PC-9 (cell line): ENCODE measurements at regions not wholly inside any gene's neighbourhood (a gene's known extent, or its start where the extent isn't known, plus 50 kb on each side); places are given as distances from the start of the nearest gene placed in this dataset.

Experiments
- BruUV-seq: library from RNA; stranded (reverse); fragments of 400-500 nt; replicated peaks from 2 replicates; lab custom pipeline; 2021; lab: Mats Ljungman, UMichigan
- CTCF ChIA-PET: fragments of 300-600 bp; sonication (Branson Sonifier 250); formaldehyde crosslinking; loops from one replicate; lab custom pipeline; 2022; ENCODE audit warnings: antibody characterized with exemption; lab: Charles Lee
- POLR2A ChIA-PET: fragments of 300-600 bp; sonication (Branson Sonifier 250); formaldehyde crosslinking; loops from one replicate; lab custom pipeline; 2022; ENCODE audit warnings: antibody characterized with exemption; ENCODE audit not compliant: unreplicated experiment; lab: Charles Lee
- DNase-seq, 2 experiments: peaks; one replicate each; pipeline versions ENCODE4 v3.0.0 to v3.0.0-alpha.2; 2015 to 2022; ENCODE audit warnings: mixed read lengths in 1 of 2
- H2AFZ ChIP-seq: fragments of 200-600 bp; sonication (generic); 2 replicates; pipeline ENCODE4 v1.8.1; 2017; ENCODE audit warnings: antibody characterized with exemption
- H3F3A ChIP-seq: fragments of 200-600 bp; sonication (generic); 2 replicates; pipeline ENCODE4 v1.8.1; 2017; ENCODE audit warnings: antibody characterized with exemption, mild to moderate bottlenecking, low read depth; ENCODE audit not compliant: insufficient read depth
- H3K27ac ChIP-seq: fragments of 200-600 bp; sonication (generic); 2 replicates; pipeline ENCODE4 v1.6.1; 2016; ENCODE audit warnings: mixed run types
- H3K27me3 ChIP-seq: fragments of 200-600 bp; sonication (generic); 2 replicates; pipeline ENCODE4 v1.6.1; 2016; ENCODE audit warnings: low read depth, mixed run types; ENCODE audit not compliant: insufficient read depth
- H3K36me3 ChIP-seq: fragments of 200-600 bp; sonication (generic); 2 replicates; pipeline ENCODE4 v1.6.1; 2016; ENCODE audit warnings: low read depth, mixed run types
- H3K4me1 ChIP-seq: fragments of 200-600 bp; sonication (generic); replicated peaks from 2 replicates; pipeline ENCODE4 v1.6.1; 2016; ENCODE audit warnings: mixed run types; ENCODE audit not compliant: insufficient read depth
- H3K4me2 ChIP-seq: fragments of 200-600 bp; sonication (generic); 2 replicates; pipeline ENCODE4 v1.6.1; 2017; ENCODE audit warnings: mixed run types
- H3K4me3 ChIP-seq: fragments of 200-600 bp; sonication (generic); 2 replicates; pipeline ENCODE4 v1.6.1; 2016; ENCODE audit warnings: mixed run types
- H3K79me2 ChIP-seq: fragments of 200-600 bp; sonication (generic); 2 replicates; pipeline ENCODE4 v1.6.1; 2017; ENCODE audit warnings: low read depth, mixed run types
- H3K9me2 ChIP-seq: fragments of 200-600 bp; sonication (generic); 2 replicates; pipeline ENCODE4 v1.8.1; 2017; ENCODE audit warnings: mild to moderate bottlenecking; ENCODE audit not compliant: insufficient read depth
- H3K9me3 ChIP-seq: fragments of 200-600 bp; sonication (generic); 2 replicates; pipeline ENCODE4 v1.8.1; 2016; ENCODE audit warnings: low read depth; ENCODE audit not compliant: insufficient read depth
- H4K20me1 ChIP-seq: fragments of 200-600 bp; sonication (generic); 2 replicates; pipeline ENCODE4 v1.8.1; 2017; ENCODE audit not compliant: insufficient read depth
- CTCF ChIP-seq: fragments of 200-600 bp; sonication (generic); conservative IDR thresholded peaks from 2 replicates; pipeline ENCODE4 v1.6.1; 2017; ENCODE audit warnings: mixed run types, antibody characterized with exemption, mild to moderate bottlenecking, moderate library complexity
- EZH2 ChIP-seq: fragments of 200-600 bp; sonication (generic); IDR thresholded peaks from 2 replicates; pipeline ENCODE4 v1.8.0; 2017; ENCODE audit warnings: antibody characterized with exemption, low read depth
- intact Hi-C: fragments of 100-400 bp; cut with micrococcal nuclease; formaldehyde crosslinking; loops from one replicate; pipeline ENCODE4 v1.10.0; 2022; ENCODE audit not compliant: unreplicated experiment

GRCh38 chr5:28254846-28255245 lies 1216.5 kb upstream of the CDH9 start:
- no peaks in the 10 kb centered on the region for H3K9me3 ChIP-seq
- H2AFZ ChIP-seq: no peak overlapping the region
- H3K36me3 ChIP-seq: no peaks in the 10 kb centered on the region
- no peak for DNase-seq
- H3K27me3 ChIP-seq: no peaks in the 10 kb centered on the region
- POLR2A ChIA-PET: no interaction called here
- intact Hi-C loops: no loop called here
- no peak overlapping the region for H3K4me3 ChIP-seq
- H3K4me1 ChIP-seq: no peaks in the 10 kb centered on the region
- no peak for TF ChIP-seq CTCF
- no peak for TF ChIP-seq EZH2
- no TSS peak for BruUV-seq
- H3K27ac ChIP-seq: no peak overlapping the region
- no peak overlapping the region for H3K4me2 ChIP-seq
- peaks cover 4% of the 10 kb centered on the region; the same call in 1 of the 2 replicates for H3K9me2 ChIP-seq
- no peaks in the 10 kb centered on the region for H3K79me2 ChIP-seq
- CTCF ChIA-PET: no interaction called here
- H4K20me1 ChIP-seq: no peaks in the 10 kb centered on the region
- H3F3A ChIP-seq: no peaks in the 10 kb centered on the region

- H3F3A ChIP-seq: no peaks in the 10 kb centered on the region
- no peak for DNase-seq
- H3K9me2 ChIP-seq: peaks cover 4% of the 10 kb centered on the region; the same call in 1 of the 2 replicates
- ChIA-PET POLR2A (no interaction called here), CTCF (no interaction called here)
- no peaks in the 10 kb centered on the region for H3K4me1 ChIP-seq
- no peaks in the 10 kb centered on the region for H4K20me1 ChIP-seq
- no peaks in the 10 kb centered on the region for H3K9me3 ChIP-seq
- no peak overlapping the region for H3K4me2 ChIP-seq
- intact Hi-C loops: no loop called here
- no peak overlapping the region for H3K4me3 ChIP-seq
- no peak overlapping the region for H2AFZ ChIP-seq
- no peak overlapping the region for H3K27ac ChIP-seq
- no peaks in the 10 kb centered on the region for H3K36me3 ChIP-seq
- BruUV-seq: no TSS peak
- H3K79me2 ChIP-seq: no peaks in the 10 kb centered on the region
- TF ChIP-seq CTCF: no peak
- TF ChIP-seq EZH2: no peak
- no peaks in the 10 kb centered on the region for H3K27me3 ChIP-seq
Observed at GRCh38 chr5:28253431-28253830, 1215.0 kb upstream of the CDH9 start.

- POLR2A ChIA-PET: interaction anchor here (0.5 kb wide), 1 partner anchor 862 kb away, joined by 3 read pairs; no protein-coding TSS in a partner anchor
- TF ChIP-seq EZH2 (no peak), CTCF (no peak)
- Histone ChIP-seq H3K4me3 (no peak overlapping the region), H4K20me1 (no peaks in the 10 kb centered on the region), H3K79me2 (no peaks in the 10 kb centered on the region), H3K36me3 (no peaks in the 10 kb centered on the region), H3K27me3 (no peaks in the 10 kb centered on the region), H3K4me2 (no peak overlapping the region), H3K9me2 (peaks cover 4% of the 10 kb centered on the region; the same call in 1 of the 2 replicates), H3F3A (no peaks in the 10 kb centered on the region), H3K27ac (no peak overlapping the region), H3K9me3 (no peaks in the 10 kb centered on the region), H2AFZ (peak overlapping the region; percentile 34; the same call in 1 of the 2 replicates), H3K4me1 (no peaks in the 10 kb centered on the region)
- no TSS peak for BruUV-seq
- no peak for DNase-seq
- CTCF ChIA-PET: no interaction called here
- intact Hi-C loops: no loop called here
Observed at GRCh38 chr5:28249771-28250415, 1211.5 kb upstream of the CDH9 start.
